ENCODE measurements at regions not wholly inside any gene's neighbourhood (a gene's known extent, or its start where the extent isn't known, plus 50 kb on each side); places are given as distances from the start of the nearest gene placed in this dataset.

GRCh38 chr1:87918398-87918797 lies 589.7 kb downstream of the LMO4 start:
- Histone ChIP-seq H3K79me2 (ENCODE audit: insufficient read depth, low read depth, low read length) (no peaks in the 10 kb centered on the region), H4K20me1 (ENCODE audit: insufficient read depth, low read length) (no peaks in the 10 kb centered on the region), H3K9me3 (ENCODE audit: low read length) (peaks cover 3% of the 10 kb centered on the region; the same call in 1 of the 2 replicates), H3K4me3 (ENCODE audit: low read depth, low read length, poor library complexity, severe bottlenecking) (no peak overlapping the region), H3K36me3 (ENCODE audit: insufficient read depth, low read length) (no peaks in the 10 kb centered on the region), H3K27ac (ENCODE audit: low read depth, low read length, poor library complexity, severe bottlenecking) (no peak overlapping the region), H3K4me2 (ENCODE audit: low read length) (no peak overlapping the region), H3K9me2 (ENCODE audit: insufficient read depth, low read length) (no peaks in the 10 kb centered on the region), H3K4me1 (ENCODE audit: insufficient read depth, low read length, poor library complexity, severe bottlenecking) (no peaks in the 10 kb centered on the region), H2AFZ (ENCODE audit: low read length) (no peak overlapping the region)
- intact Hi-C loops (cut with micrococcal nuclease; ENCODE audit: unreplicated experiment): no loop called here
- no peak for DNase-seq (ENCODE audit: low spot score)
- ChIA-PET POLR2A (interaction anchor here (1.1 to 2.0 kb wide), 2 partner anchors 11 to 14 kb away, joined by 3 to 6 read pairs; no protein-coding TSS in a partner anchor), CTCF (ENCODE audit: unreplicated experiment) (interaction anchor here (0.8 kb wide), 1 partner anchor 17 kb away, joined by 3 read pairs; no protein-coding TSS in a partner anchor)
- no TSS peak for BruUV-seq (replicated peaks)
- TF ChIP-seq EZH2phosphoT487 (IDR thresholded peaks at IDR 0.05; ENCODE audit: borderline replicate concordance, low read depth, low read length): no peak
- TF ChIP-seq CTCF (conservative IDR thresholded peaks at IDR 0.05; ENCODE audit: low read length): no peak

- no peaks in the 10 kb centered on the region for H4K20me1 ChIP-seq (ENCODE audit: insufficient read depth, low read length)
- CTCF ChIA-PET (ENCODE audit: unreplicated experiment): no interaction called here
- H3K4me1 ChIP-seq (ENCODE audit: insufficient read depth, low read length, poor library complexity, severe bottlenecking): no peaks in the 10 kb centered on the region
- no peak overlapping the region for H3K27ac ChIP-seq (ENCODE audit: low read depth, low read length, poor library complexity, severe bottlenecking)
- H3K4me3 ChIP-seq (ENCODE audit: low read depth, low read length, poor library complexity, severe bottlenecking): no peak overlapping the region
- POLR2A ChIA-PET: no interaction called here
- intact Hi-C loops (cut with micrococcal nuclease; ENCODE audit: unreplicated experiment): no loop called here
- H2AFZ ChIP-seq (ENCODE audit: low read length): no peak overlapping the region
- no peak for DNase-seq (ENCODE audit: low spot score)
- no peak for TF ChIP-seq CTCF (conservative IDR thresholded peaks at IDR 0.05; ENCODE audit: low read length)
- TF ChIP-seq EZH2phosphoT487 (IDR thresholded peaks at IDR 0.05; ENCODE audit: borderline replicate concordance, low read depth, low read length): no peak
- no peaks in the 10 kb centered on the region for H3K36me3 ChIP-seq (ENCODE audit: insufficient read depth, low read length)
- no TSS peak for BruUV-seq (replicated peaks)
- H3K4me2 ChIP-seq (ENCODE audit: low read length): no peak overlapping the region
- H3K79me2 ChIP-seq (ENCODE audit: insufficient read depth, low read depth, low read length): no peaks in the 10 kb centered on the region
- no peaks in the 10 kb centered on the region for H3K9me3 ChIP-seq (ENCODE audit: low read length)
- no peaks in the 10 kb centered on the region for H3K9me2 ChIP-seq (ENCODE audit: insufficient read depth, low read length)
These were observed 594.2 kb downstream of the LMO4 start for GRCh38 chr1:87922885-87923284.

- TF ChIP-seq EZH2phosphoT487 (IDR thresholded peaks at IDR 0.05; ENCODE audit: borderline replicate concordance, low read depth, low read length) (no peak), CTCF (conservative IDR thresholded peaks at IDR 0.05; ENCODE audit: low read length) (no peak)
- H4K20me1 ChIP-seq (ENCODE audit: insufficient read depth, low read length): no peaks in the 10 kb centered on the region
- H2AFZ ChIP-seq (ENCODE audit: low read length): no peak overlapping the region
- POLR2A ChIA-PET: interaction anchor here (0.7 to 1.0 kb wide), 2 partner anchors 27 to 119 kb away, joined by 3 read pairs; no protein-coding TSS in a partner anchor
- H3K4me2 ChIP-seq (ENCODE audit: low read length): no peak overlapping the region
- H3K79me2 ChIP-seq (ENCODE audit: insufficient read depth, low read depth, low read length): no peaks in the 10 kb centered on the region
- H3K36me3 ChIP-seq (ENCODE audit: insufficient read depth, low read length): no peaks in the 10 kb centered on the region
- no peak for DNase-seq (ENCODE audit: low spot score)
- CTCF ChIA-PET (ENCODE audit: unreplicated experiment): no interaction called here
- BruUV-seq (replicated peaks): no TSS peak
- H3K4me3 ChIP-seq (ENCODE audit: low read depth, low read length, poor library complexity, severe bottlenecking): no peak overlapping the region
- intact Hi-C loops (cut with micrococcal nuclease; ENCODE audit: unreplicated experiment): no loop called here
- no peak overlapping the region for H3K27ac ChIP-seq (ENCODE audit: low read depth, low read length, poor library complexity, severe bottlenecking)
- H3K4me1 ChIP-seq (ENCODE audit: insufficient read depth, low read length, poor library complexity, severe bottlenecking): no peaks in the 10 kb centered on the region
- H3K9me3 ChIP-seq (ENCODE audit: low read length): 0 out of 2 replicates have a peak, but pooled peaks cover 4% of the 10 kb centered on the region
- H3K9me2 ChIP-seq (ENCODE audit: insufficient read depth, low read length): no peaks in the 10 kb centered on the region
These were observed 597.6 kb downstream of the LMO4 start for GRCh38 chr1:87926131-87926830.

All from OCI-LY7 (cell line).